ENCODE measurements at regions not wholly inside any gene's neighbourhood (a gene's known extent, or its start where the extent isn't known, plus 50 kb on each side); places are given as distances from the start of the nearest gene placed in this dataset.

DNA sequence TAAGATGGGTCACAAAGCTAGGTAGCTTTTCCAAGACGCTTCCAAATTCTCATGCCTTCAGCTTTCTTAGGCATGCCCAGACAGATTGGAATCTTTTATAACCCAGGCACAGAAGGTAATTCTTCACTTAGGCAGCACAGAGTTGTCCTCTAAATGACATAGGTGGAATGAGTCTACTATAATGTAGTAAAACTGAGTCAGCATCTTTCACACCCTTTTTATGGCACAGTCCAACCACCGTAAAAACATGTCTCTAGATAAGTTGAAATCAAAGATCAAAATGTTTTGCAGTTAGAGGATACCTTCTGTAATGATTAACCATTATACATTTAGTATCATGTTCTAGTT, 128.4 kb upstream of the FAT1 start:
- no peak overlapping the region for H3K27ac ChIP-seq
- no peaks in the 10 kb centered on the region for H3F3A ChIP-seq (ENCODE audit: low read depth)
- no peak overlapping the region for H3K4me2 ChIP-seq
- H3K36me3 ChIP-seq, result no peaks in the 10 kb centered on the region
- peaks cover 4% of the 10 kb centered on the region for H3K4me1 Mint-ChIP-seq
- H3K9me3 ChIP-seq (ENCODE audit: low read depth), result peaks cover 7% of the 10 kb centered on the region
- H3K9me3 Mint-ChIP-seq, result peaks cover 8% of the 10 kb centered on the region
- no peak overlapping the region for H3K4me3 Mint-ChIP-seq
- no peak overlapping the region for H3K27ac Mint-ChIP-seq
- no peaks in the 10 kb centered on the region for H4K20me1 ChIP-seq (ENCODE audit: low read depth)
- no peaks in the 10 kb centered on the region for H3K79me2 ChIP-seq (ENCODE audit: low read depth)
- no peak for TF ChIP-seq EZH2 (IDR thresholded peaks at IDR 0.05)
- no peak for TF ChIP-seq EZH2phosphoT487 (IDR thresholded peaks at IDR 0.05)
- TF ChIP-seq, protein P1, sequence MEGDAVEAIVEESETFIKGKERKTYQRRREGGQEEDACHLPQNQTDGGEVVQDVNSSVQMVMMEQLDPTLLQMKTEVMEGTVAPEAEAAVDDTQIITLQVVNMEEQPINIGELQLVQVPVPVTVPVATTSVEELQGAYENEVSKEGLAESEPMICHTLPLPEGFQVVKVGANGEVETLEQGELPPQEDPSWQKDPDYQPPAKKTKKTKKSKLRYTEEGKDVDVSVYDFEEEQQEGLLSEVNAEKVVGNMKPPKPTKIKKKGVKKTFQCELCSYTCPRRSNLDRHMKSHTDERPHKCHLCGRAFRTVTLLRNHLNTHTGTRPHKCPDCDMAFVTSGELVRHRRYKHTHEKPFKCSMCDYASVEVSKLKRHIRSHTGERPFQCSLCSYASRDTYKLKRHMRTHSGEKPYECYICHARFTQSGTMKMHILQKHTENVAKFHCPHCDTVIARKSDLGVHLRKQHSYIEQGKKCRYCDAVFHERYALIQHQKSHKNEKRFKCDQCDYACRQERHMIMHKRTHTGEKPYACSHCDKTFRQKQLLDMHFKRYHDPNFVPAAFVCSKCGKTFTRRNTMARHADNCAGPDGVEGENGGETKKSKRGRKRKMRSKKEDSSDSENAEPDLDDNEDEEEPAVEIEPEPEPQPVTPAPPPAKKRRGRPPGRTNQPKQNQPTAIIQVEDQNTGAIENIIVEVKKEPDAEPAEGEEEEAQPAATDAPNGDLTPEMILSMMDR (IDR thresholded peaks at IDR 0.05), result no peak
- no peak overlapping the region for H3K4me3 ChIP-seq
- peak overlapping the region; percentile 22 for H2AFZ ChIP-seq (replicated peaks)
- H3K36me3 Mint-ChIP-seq, result peaks cover 2% of the 10 kb centered on the region
- no peaks in the 10 kb centered on the region for H3K27me3 ChIP-seq
- DNase-seq (ENCODE audit: low spot score), result no peak
- no peak overlapping the region for H3K9ac ChIP-seq
- no peaks in the 10 kb centered on the region for H3K4me1 ChIP-seq
- H3K27me3 Mint-ChIP-seq (ENCODE audit: insufficient read depth, low read depth), result peaks cover 4% of the 10 kb centered on the region

DNA sequence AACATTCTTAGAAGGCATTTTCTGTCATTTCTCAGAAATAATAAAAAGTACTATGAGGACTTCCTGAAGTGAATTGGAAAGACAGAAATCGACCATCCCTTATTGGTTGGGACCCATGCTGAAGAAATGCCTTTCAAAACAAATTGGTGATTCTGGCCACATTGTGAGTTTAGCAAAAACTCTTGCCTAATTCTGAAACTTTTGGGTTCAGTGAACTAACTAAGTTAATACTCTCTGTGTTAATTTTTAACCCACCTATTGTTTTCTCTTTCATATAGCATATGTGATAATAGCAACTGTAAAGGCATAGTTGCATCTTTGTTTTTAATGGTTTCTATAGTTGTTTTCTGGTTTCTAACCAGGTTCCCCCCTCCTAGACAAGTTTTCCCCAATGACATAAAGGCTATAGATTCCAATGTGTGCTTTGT, 129.3 kb upstream of the FAT1 start:
- no peak overlapping the region for H3K4me3 ChIP-seq
- Mint-ChIP-seq H3K27ac (no peak overlapping the region), H3K9me3 (peaks cover 8% of the 10 kb centered on the region), H3K4me3 (no peak overlapping the region), H3K4me1 (peaks cover 4% of the 10 kb centered on the region), H3K27me3 (ENCODE audit: insufficient read depth, low read depth) (no peaks in the 10 kb centered on the region), H3K36me3 (peaks cover 2% of the 10 kb centered on the region)
- no peaks in the 10 kb centered on the region for H3K4me1 ChIP-seq
- H3K79me2 ChIP-seq (ENCODE audit: low read depth), result no peaks in the 10 kb centered on the region
- no peak overlapping the region for H3K4me2 ChIP-seq
- no peaks in the 10 kb centered on the region for H3K27me3 ChIP-seq
- H3K9ac ChIP-seq, result no peak overlapping the region
- no peak overlapping the region for H2AFZ ChIP-seq (replicated peaks)
- H3K36me3 ChIP-seq, result no peaks in the 10 kb centered on the region
- H3K9me3 ChIP-seq (ENCODE audit: low read depth), result peaks cover 7% of the 10 kb centered on the region
- TF ChIP-seq, protein P1 (IDR thresholded peaks at IDR 0.05), result no peak
- TF ChIP-seq EZH2 (IDR thresholded peaks at IDR 0.05), result no peak
- TF ChIP-seq EZH2phosphoT487 (IDR thresholded peaks at IDR 0.05), result no peak
- no peak for DNase-seq (ENCODE audit: low spot score)
- no peak overlapping the region for H3K27ac ChIP-seq
- no peaks in the 10 kb centered on the region for H3F3A ChIP-seq (ENCODE audit: low read depth)
- no peaks in the 10 kb centered on the region for H4K20me1 ChIP-seq (ENCODE audit: low read depth)

DNA sequence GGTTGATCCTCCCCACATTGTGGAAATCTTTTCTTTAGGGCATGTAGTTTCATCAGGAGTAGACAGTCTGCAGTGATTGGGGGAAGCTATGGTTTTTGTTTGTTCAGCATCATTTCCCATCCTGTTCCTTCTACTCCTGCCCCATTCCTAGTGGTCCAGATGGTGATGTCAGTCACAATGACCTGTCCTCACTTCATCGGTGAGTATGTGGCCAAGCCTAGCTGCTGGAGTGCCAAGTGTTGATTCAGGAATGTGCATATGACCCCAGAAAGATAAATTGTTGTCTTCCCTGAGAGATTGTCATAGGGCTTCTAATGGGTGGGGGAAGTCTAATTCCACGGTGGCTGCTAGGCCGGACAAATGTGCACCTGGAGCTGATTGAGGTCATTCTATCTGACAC, 130.6 kb upstream of the FAT1 start:
- H3K27ac ChIP-seq, result no peak overlapping the region
- DNase-seq (ENCODE audit: low spot score), result no peak
- no peak overlapping the region for H2AFZ ChIP-seq (replicated peaks)
- H3K9me3 Mint-ChIP-seq, result peaks cover 8% of the 10 kb centered on the region
- no peaks in the 10 kb centered on the region for H4K20me1 ChIP-seq (ENCODE audit: low read depth)
- H3K79me2 ChIP-seq (ENCODE audit: low read depth), result no peaks in the 10 kb centered on the region
- H3K27me3 ChIP-seq, result no peaks in the 10 kb centered on the region
- no peaks in the 10 kb centered on the region for H3K36me3 ChIP-seq
- peaks cover 7% of the 10 kb centered on the region for H3K9me3 ChIP-seq (ENCODE audit: low read depth)
- H3F3A ChIP-seq (ENCODE audit: low read depth), result no peaks in the 10 kb centered on the region
- no peaks in the 10 kb centered on the region for H3K27me3 Mint-ChIP-seq (ENCODE audit: insufficient read depth, low read depth)
- peaks cover 2% of the 10 kb centered on the region for H3K36me3 Mint-ChIP-seq
- no peak overlapping the region for H3K4me3 Mint-ChIP-seq
- peaks cover 4% of the 10 kb centered on the region for H3K4me1 Mint-ChIP-seq
- no peak overlapping the region for H3K9ac ChIP-seq
- TF ChIP-seq EZH2phosphoT487 (IDR thresholded peaks at IDR 0.05) (no peak), EZH2 (IDR thresholded peaks at IDR 0.05) (no peak)
- TF ChIP-seq, protein P1 (IDR thresholded peaks at IDR 0.05), result no peak
- H3K4me2 ChIP-seq, result no peak overlapping the region
- H3K4me1 ChIP-seq, result no peaks in the 10 kb centered on the region
- no peak overlapping the region for H3K4me3 ChIP-seq
- H3K27ac Mint-ChIP-seq, result no peak overlapping the region

All from neural progenitor cell (in vitro differentiated cells).